GM23248 (cell line): ENCODE measurements at regions not wholly inside any gene's neighbourhood (a gene's known extent, or its start where the extent isn't known, plus 50 kb on each side); places are given as distances from the start of the nearest gene placed in this dataset. TPM values are rescaled to one million over a fixed set of nuclear protein-coding genes. Genes with fewer than 3 reads are reported as not detected.

Source experiments
- DNase-seq: peaks from one replicate; pipeline ENCODE4 v3.0.0-alpha.2; 2015
- H2AFZ ChIP-seq: fragments of 200-600 bp; sonication (generic); 2 replicates; pipeline ENCODE4 v1.6.1; 2016; ENCODE audit warnings: antibody characterized with exemption
- H3F3A ChIP-seq: fragments of 200-600 bp; sonication (generic); 2 replicates; pipeline ENCODE4 v1.6.1; 2016; ENCODE audit warnings: mild to moderate bottlenecking, antibody characterized with exemption, mixed run types; ENCODE audit not compliant: insufficient read depth
- H3K27ac ChIP-seq: fragments of 200-600 bp; sonication (generic); 2 replicates; pipeline ENCODE4 v1.5.1; 2016; ENCODE audit warnings: mild to moderate bottlenecking
- H3K27me3 ChIP-seq: fragments of 200-600 bp; sonication (generic); replicated peaks from 2 replicates; pipeline ENCODE4 v1.6.1; 2016; ENCODE audit warnings: mild to moderate bottlenecking; ENCODE audit not compliant: insufficient read depth
- H3K36me3 ChIP-seq: fragments of 200-600 bp; sonication (generic); 2 replicates; pipeline ENCODE4 v1.6.1; 2016; ENCODE audit warnings: low read depth, mild to moderate bottlenecking
- H3K4me1 ChIP-seq: fragments of 200-600 bp; sonication (generic); 2 replicates; pipeline ENCODE4 v1.6.1; 2016; ENCODE audit warnings: mild to moderate bottlenecking; ENCODE audit not compliant: insufficient read depth
- H3K4me2 ChIP-seq: fragments of 200-600 bp; sonication (generic); one replicate; pipeline ENCODE4 v1.6.1; 2016; ENCODE audit warnings: mild to moderate bottlenecking; ENCODE audit not compliant: unreplicated experiment
- H3K4me3 ChIP-seq: fragments of 200-600 bp; sonication (generic); 2 replicates; pipeline ENCODE4 v1.5.1; 2016; ENCODE audit warnings: mild to moderate bottlenecking
- H3K79me2 ChIP-seq: fragments of 200-600 bp; sonication (generic); 2 replicates; pipeline ENCODE4 v1.6.1; 2016; ENCODE audit warnings: mild to moderate bottlenecking; ENCODE audit not compliant: insufficient read depth
- H3K9ac ChIP-seq: fragments of 200-600 bp; sonication (generic); 2 replicates; pipeline ENCODE4 v1.6.1; 2016; ENCODE audit warnings: mild to moderate bottlenecking
- H3K9me2 ChIP-seq: fragments of 200-600 bp; sonication (generic); 2 replicates; pipeline ENCODE4 v1.6.1; 2016; ENCODE audit warnings: mixed run types, mild to moderate bottlenecking, moderate library complexity; ENCODE audit not compliant: insufficient read depth
- H3K9me3 ChIP-seq: fragments of 200-600 bp; sonication (generic); one replicate; pipeline ENCODE4 v1.6.1; 2017; ENCODE audit warnings: low read depth
- H4K20me1 ChIP-seq: fragments of 200-600 bp; sonication (generic); 2 replicates; pipeline ENCODE4 v1.6.0; 2016; ENCODE audit not compliant: insufficient read depth
- EZH2 ChIP-seq: fragments of 200-600 bp; sonication (generic); IDR thresholded peaks from 2 replicates; pipeline ENCODE4 v1.6.1; 2018; ENCODE audit warnings: antibody characterized with exemption, mild to moderate bottlenecking; ENCODE audit not compliant: insufficient read depth, poor library complexity, severe bottlenecking
- EZH2phosphoT487 ChIP-seq: fragments of 200-600 bp; sonication (generic); IDR thresholded peaks from 2 replicates; pipeline ENCODE4 v1.6.1; 2018; ENCODE audit warnings: antibody characterized with exemption, moderate library complexity, mild to moderate bottlenecking, low read depth; ENCODE audit not compliant: insufficient read depth
- WGBS, 2 experiments: methylation state at CpG; one replicate each; pipeline ENCODE4 v1.1.6; 2015 to 2017; ENCODE audit warnings: low lambda C conversion rate in 2 of 2, low coverage in 1 of 2; ENCODE audit errors: missing lambda C conversion rate in 2 of 2; 5-methylcytosine and 5-hydroxymethylcytosine counted together
- in situ Hi-C: fragments of 300-500 bp; cut with MboI; formaldehyde crosslinking; loops from 2 replicates; pipeline ENCODE4 v1.15.0; 2020
- small RNA-seq: library from RNA; depleted of rRNA; stranded (forward); fragments of <200 nt; gene quantifications from one replicate; pipeline ENCODE3, GENCODE V24; 2014; ENCODE audit warnings: low read depth, low replicate concordance

- Histone ChIP-seq H2AFZ (no peak overlapping the region), H3F3A (peaks cover 37% of the 10 kb centered on the region), H3K36me3 (no peaks in the 10 kb centered on the region), H3K4me3 (no peak overlapping the region), H3K9me2 (no peaks in the 10 kb centered on the region), H3K79me2 (no peaks in the 10 kb centered on the region), H3K27ac (no peak overlapping the region), H3K4me2 (no peak overlapping the region), H3K9me3 (no peaks in the 10 kb centered on the region), H3K4me1 (peaks cover 31% of the 10 kb centered on the region), H3K9ac (no peak overlapping the region), H3K27me3 (no peaks in the 10 kb centered on the region), H4K20me1 (no peaks in the 10 kb centered on the region)
- no peak for TF ChIP-seq EZH2phosphoT487
- no peak for DNase-seq
- WGBS, 2 experiments: 97 to 100% methylated on average over 2 of the region's 2 CpGs
- in situ Hi-C loops: no loop called here
Observed at GRCh38 chr3:98957681-98958080, 56.2 kb upstream of the DCBLD2 start.

- TF ChIP-seq EZH2: no peak
- Histone ChIP-seq H3K79me2 (no peaks in the 10 kb centered on the region), H3K4me1 (peaks cover 17% of the 10 kb centered on the region), H3K4me2 (no peak overlapping the region), H3K9me3 (no peaks in the 10 kb centered on the region), H3K27ac (no peak overlapping the region), H4K20me1 (no peaks in the 10 kb centered on the region), H3F3A (peaks cover 23% of the 10 kb centered on the region), H3K36me3 (no peaks in the 10 kb centered on the region), H3K4me3 (no peak overlapping the region), H3K9ac (no peak overlapping the region), H3K9me2 (no peaks in the 10 kb centered on the region), H2AFZ (no peak overlapping the region), H3K27me3 (no peaks in the 10 kb centered on the region)
- in situ Hi-C loops: no loop called here
- DNase-seq: no peak
Observed at GRCh38 chr3:98956008-98956407, 54.5 kb upstream of the DCBLD2 start.

- Histone ChIP-seq H3K27ac (peak overlapping the region; percentile 15; the same call in 1 of the 2 replicates), H3K79me2 (no peaks in the 10 kb centered on the region), H3K9me2 (no peaks in the 10 kb centered on the region), H3K4me3 (no peak overlapping the region), H3K36me3 (no peaks in the 10 kb centered on the region), H3K4me2 (peak overlapping the region; percentile 59), H2AFZ (no peak overlapping the region), H3F3A (peaks cover 20% of the 10 kb centered on the region), H3K4me1 (peaks cover 17% of the 10 kb centered on the region), H3K27me3 (no peaks in the 10 kb centered on the region), H3K9ac (no peak overlapping the region), H3K9me3 (no peaks in the 10 kb centered on the region), H4K20me1 (no peaks in the 10 kb centered on the region)
- in situ Hi-C loops: no loop called here
- TF ChIP-seq EZH2 (no peak), EZH2phosphoT487 (no peak)
- DNase-seq: peak; percentile 71
- WGBS, 2 experiments: 9 to 13% methylated on average over 3 of the region's 3 CpGs
Observed at GRCh38 chr3:98954791-98955604, 53.5 kb upstream of the DCBLD2 start.

GRCh38 chr3:98954242-98954641 is 52.7 kb upstream of the DCBLD2 start:
- Histone ChIP-seq H3K4me1 (peaks cover 17% of the 10 kb centered on the region), H3K9me2 (no peaks in the 10 kb centered on the region), H3K4me2 (peak overlapping the region; percentile 59), H3F3A (peaks cover 20% of the 10 kb centered on the region), H3K27me3 (no peaks in the 10 kb centered on the region), H4K20me1 (no peaks in the 10 kb centered on the region), H3K9me3 (no peaks in the 10 kb centered on the region), H3K36me3 (no peaks in the 10 kb centered on the region), H3K79me2 (no peaks in the 10 kb centered on the region), H3K9ac (no peak overlapping the region), H3K27ac (0 out of 2 replicates have a peak overlapping the region, but pooled peaks have one; percentile 15), H3K4me3 (no peak overlapping the region), H2AFZ (no peak overlapping the region)
- no peak for TF ChIP-seq EZH2phosphoT487
- WGBS, 2 experiments: 3% methylated on average over 1 of the region's 1 CpG
- DNase-seq: peak; percentile 46
- in situ Hi-C loops: no loop called here

- Histone ChIP-seq H3K4me1 (peaks cover 21% of the 10 kb centered on the region), H3K9ac (no peak overlapping the region), H3K27ac (no peak overlapping the region), H3K79me2 (no peaks in the 10 kb centered on the region), H3F3A (peaks cover 26% of the 10 kb centered on the region), H2AFZ (no peak overlapping the region), H3K27me3 (no peaks in the 10 kb centered on the region), H3K4me3 (no peak overlapping the region), H3K36me3 (no peaks in the 10 kb centered on the region), H3K9me2 (no peaks in the 10 kb centered on the region), H4K20me1 (no peaks in the 10 kb centered on the region), H3K4me2 (no peak overlapping the region), H3K9me3 (no peaks in the 10 kb centered on the region)
- WGBS, 2 experiments: 94 to 100% methylated on average over 1 of the region's 1 CpG
- DNase-seq: no peak
- in situ Hi-C loops: no loop called here
- no peak for TF ChIP-seq EZH2phosphoT487
- TF ChIP-seq EZH2: no peak
Observed at GRCh38 chr3:98952404-98952803, 50.9 kb upstream of the DCBLD2 start.

Small RNA genes in the stretch of these regions (small RNA-seq; reads per million reads assigned to genes)
- gene AC107297.1 (not detected), gene RF00066 (not detected)
